Erythroblast (primary cell): ENCODE measurements at regions not wholly inside any gene's neighbourhood (a gene's known extent, or its start where the extent isn't known, plus 50 kb on each side); places are given as distances from the start of the nearest gene placed in this dataset.

Experiments used
- GATA1 ChIP-seq: IDR thresholded peaks from 2 replicates; pipeline ENCODE4 v1.6.1; 2011; ENCODE audit warnings: low read depth, mild to moderate bottlenecking, control low read depth, low read length, moderate library complexity
- POLR2A ChIP-seq: IDR thresholded peaks from 2 replicates; pipeline ENCODE4 v1.6.1; 2011; ENCODE audit warnings: mild to moderate bottlenecking, low read length

- no peak for TF ChIP-seq POLR2A
- TF ChIP-seq GATA1, result no peak
Measured at GRCh38 chr22:49422701-49423100, 405.0 kb downstream of the BRD1 start.
